Stimulated activated naive CD4-positive, alpha-beta T cell treated with Interleukin-2 at 50 U/mL for 16 hours (primary cell): ENCODE measurements at regions not wholly inside any gene's neighbourhood (a gene's known extent, or its start where the extent isn't known, plus 50 kb on each side); places are given as distances from the start of the nearest gene placed in this dataset.
"Not testable (repeated sequence)": the region's sequence is repeated elsewhere in the genome, so short reads cannot be mapped to it uniquely, and the experiment has no call there.

ENCODE experiments used
- DNase-seq: peaks from one replicate; lab custom pipeline; 2025; lab: John Stamatoyannopoulos, UW

GRCh38 chr3:117842086-117842485 lies 1132.5 kb downstream of the TUSC7 start:
- no peak for DNase-seq

GRCh38 chr3:117843356-117843755 lies 1133.8 kb downstream of the TUSC7 start:
- DNase-seq: no peak

- DNase-seq: no peak
These were observed 1135.1 kb downstream of the TUSC7 start for GRCh38 chr3:117844676-117845075.

- no peak for DNase-seq
These were observed 1136.7 kb downstream of the TUSC7 start for GRCh38 chr3:117846238-117846637.

- no peak for DNase-seq
These were observed 1139.0 kb downstream of the TUSC7 start for GRCh38 chr3:117848606-117849005.

GRCh38 chr3:117853923-117854668 lies 1144.5 kb downstream of the TUSC7 start:
- DNase-seq: no peak

- DNase-seq: no peak
These were observed 1146.8 kb downstream of the TUSC7 start for GRCh38 chr3:117856354-117856753.

GRCh38 chr3:117863146-117863545 lies 1153.6 kb downstream of the TUSC7 start:
- no peak for DNase-seq

GRCh38 chr3:117865338-117865737 lies 1155.8 kb downstream of the TUSC7 start:
- DNase-seq: no peak

- DNase-seq: no peak
These were observed 1159.2 kb downstream of the TUSC7 start for GRCh38 chr3:117868766-117869165.

- DNase-seq: no peak
These were observed 1162.4 kb downstream of the TUSC7 start for GRCh38 chr3:117871934-117872333.

- DNase-seq: not testable (repeated sequence)
These were observed 1161.9 kb downstream of the IGSF11 start for GRCh38 chr3:117872594-117873248.

GRCh38 chr3:117873249-117873600 lies 1161.4 kb downstream of the IGSF11 start:
- DNase-seq: no peak

GRCh38 chr3:117874028-117874690 lies 1160.5 kb downstream of the IGSF11 start:
- no peak for DNase-seq

- no peak for DNase-seq
These were observed 1159.5 kb downstream of the IGSF11 start for GRCh38 chr3:117874904-117875874.

GRCh38 chr3:117875887-117876286 lies 1158.8 kb downstream of the IGSF11 start:
- DNase-seq: no peak

GRCh38 chr3:117880638-117881037 lies 1154.0 kb downstream of the IGSF11 start:
- no peak for DNase-seq

GRCh38 chr3:117881210-117881609 lies 1153.4 kb downstream of the IGSF11 start:
- DNase-seq: no peak

- no peak for DNase-seq
These were observed 1149.6 kb downstream of the IGSF11 start for GRCh38 chr3:117885011-117885441.

GRCh38 chr3:117886147-117886546 lies 1148.5 kb downstream of the IGSF11 start:
- DNase-seq: no peak

- DNase-seq: no peak
These were observed 1147.6 kb downstream of the IGSF11 start for GRCh38 chr3:117887031-117887430.

GRCh38 chr3:117887901-117888300 lies 1146.7 kb downstream of the IGSF11 start:
- DNase-seq: no peak
